ENCODE measurements at regions not wholly inside any gene's neighbourhood (a gene's known extent, or its start where the extent isn't known, plus 50 kb on each side); places are given as distances from the start of the nearest gene placed in this dataset.
"Not testable (repeated sequence)": the region's sequence is repeated elsewhere in the genome, so short reads cannot be mapped to it uniquely, and the experiment has no call there.

- DNase-seq: no peak
These were observed 674.3 kb upstream of the MDGA2 start for GRCh38 chr14:48349689-48350088.

- no peak for DNase-seq
These were observed 665.7 kb upstream of the MDGA2 start for GRCh38 chr14:48341069-48341468.

GRCh38 chr14:48333221-48333920, 658.0 kb upstream of the MDGA2 start:
- DNase-seq: no peak

- no peak for DNase-seq
These were observed 656.0 kb upstream of the MDGA2 start for GRCh38 chr14:48331421-48331820.

GRCh38 chr14:48325486-48325885, 650.1 kb upstream of the MDGA2 start:
- no peak for DNase-seq

- no peak for DNase-seq
These were observed 648.3 kb upstream of the MDGA2 start for GRCh38 chr14:48323665-48324064.

- no peak for DNase-seq
These were observed 644.4 kb upstream of the MDGA2 start for GRCh38 chr14:48319823-48320222.

GRCh38 chr14:48304729-48305128, 629.3 kb upstream of the MDGA2 start:
- no peak for DNase-seq

- DNase-seq: no peak
These were observed 614.3 kb upstream of the MDGA2 start for GRCh38 chr14:48289701-48290100.

GRCh38 chr14:48285217-48285616, 609.8 kb upstream of the MDGA2 start:
- not testable (repeated sequence) for DNase-seq

- no peak for DNase-seq
These were observed 599.9 kb upstream of the MDGA2 start for GRCh38 chr14:48275301-48275700.

GRCh38 chr14:48274826-48275225, 599.4 kb upstream of the MDGA2 start:
- DNase-seq: no peak

GRCh38 chr14:48267926-48268325, 592.5 kb upstream of the MDGA2 start:
- DNase-seq: not testable (repeated sequence)

- DNase-seq: not testable (repeated sequence)
These were observed 590.8 kb upstream of the MDGA2 start for GRCh38 chr14:48266201-48266600.

GRCh38 chr14:48261436-48261835, 586.0 kb upstream of the MDGA2 start:
- DNase-seq: no peak

- not testable (repeated sequence) for DNase-seq
These were observed 585.2 kb upstream of the MDGA2 start for GRCh38 chr14:48260394-48261295.

- not testable (repeated sequence) for DNase-seq
These were observed 584.5 kb upstream of the MDGA2 start for GRCh38 chr14:48259876-48260275.

- DNase-seq: not testable (repeated sequence)
These were observed 583.8 kb upstream of the MDGA2 start for GRCh38 chr14:48259232-48259631.

GRCh38 chr14:48258703-48259102, 583.3 kb upstream of the MDGA2 start:
- DNase-seq: not testable (repeated sequence)

GRCh38 chr14:48253020-48253419, 577.6 kb upstream of the MDGA2 start:
- no peak for DNase-seq

- DNase-seq: no peak
These were observed 575.9 kb upstream of the MDGA2 start for GRCh38 chr14:48251290-48251689.

- no peak for DNase-seq
These were observed 575.2 kb upstream of the MDGA2 start for GRCh38 chr14:48250575-48250974.

- DNase-seq: no peak
These were observed 572.6 kb upstream of the MDGA2 start for GRCh38 chr14:48247977-48248376.

GRCh38 chr14:48243900-48244299, 568.5 kb upstream of the MDGA2 start:
- no peak for DNase-seq

Data from activated CD8-positive, alpha-beta memory T cell treated with anti-CD3 and anti-CD28 coated beads, Interleukin-2, amount 50 U/mL, for 48 hours (primary cell).